K562 (cell line): ENCODE measurements at regions not wholly inside any gene's neighbourhood (a gene's known extent, or its start where the extent isn't known, plus 50 kb on each side); places are given as distances from the start of the nearest gene placed in this dataset.

Experiments
- ATAC-seq: fragments of 200-7000 bp; cut with Tn5 transposase; 3 replicates; pipeline ENCODE4 v1.9.1; 2020; ENCODE audit warnings: moderate library complexity
- BruUV-seq: library from RNA; stranded (reverse); fragments of 400-500 nt; replicated peaks from 2 replicates; lab custom pipeline; 2021; lab: Mats Ljungman, UMichigan
- CTCF ChIA-PET: fragments of 300-600 bp; formaldehyde crosslinking; extraction: SDS; loops from one replicate; lab custom pipeline; 2021; ENCODE audit warnings: low intra/inter-chr PET ratio; lab: Yijun Ruan, JAX
- POLR2A ChIA-PET: fragments of 300-600, 350-650 bp; sonication (Branson Sonifier 250); formaldehyde crosslinking; extraction: SDS; loops from one replicate; lab custom pipeline; 2021; ENCODE audit warnings: antibody characterized with exemption, inconsistent platforms; lab: Yijun Ruan, JAX
- DNase-seq, 4 experiments: peaks; one replicate each; pipeline versions ENCODE4 v3.0.0 to v3.0.0-alpha.2; 2011 to 2018; ENCODE audit warnings: low spot score in 3 of 4, mixed read lengths in 3 of 4; ENCODE audit errors: extremely low read depth in 1 of 4
- FAIRE-seq: peaks from 2 replicates; lab custom pipeline; 2011; peaks lifted over from hg19 to GRCh38; lab: Jason Lieb, UNC
- H2AFZ ChIP-seq: 2 replicates; pipeline ENCODE4 v1.6.0; 2011; ENCODE audit warnings: low read depth, low read length, control low read depth, inconsistent platforms
- H3K27ac ChIP-seq: fragments of 200-600 bp; 3 replicates; pipeline ENCODE4 v1.8.0; 2011; ENCODE audit warnings: low read depth, mild to moderate bottlenecking, control low read depth, inconsistent platforms, low read length, moderate library complexity, mixed read lengths; ENCODE audit errors: extremely low read depth
- H3K27me3 ChIP-seq, 2 experiments: fragments of 300-600 bp in 1 of 2; 2 replicates in 1 of 2; 3 replicates in 1 of 2; pipeline versions ENCODE4 v1.6.0 to v1.8.0; 2011; ENCODE audit warnings: inconsistent platforms in 2 of 2, low read length in 2 of 2, mild to moderate bottlenecking in 1 of 2, mixed read lengths in 1 of 2, moderate library complexity in 1 of 2; ENCODE audit not compliant: control insufficient read depth in 2 of 2, insufficient read depth in 2 of 2
- H3K36me3 ChIP-seq: fragments of 300-600 bp; 3 replicates; pipeline ENCODE4 v1.8.0; 2011; ENCODE audit warnings: mild to moderate bottlenecking, low read length, inconsistent platforms; ENCODE audit not compliant: control insufficient read depth, insufficient read depth
- H3K4me1 ChIP-seq, 2 experiments: fragments of 200-600 bp in 1 of 2; replicated peaks in 1 of 2; 2 replicates in 1 of 2; 3 replicates in 1 of 2; pipeline versions ENCODE4 v1.5.1 to v1.8.0; 2011; ENCODE audit warnings: inconsistent platforms in 2 of 2, low read length in 2 of 2, mild to moderate bottlenecking in 1 of 2, mixed read lengths in 1 of 2, moderate library complexity in 1 of 2; ENCODE audit not compliant: control insufficient read depth in 2 of 2, insufficient read depth in 2 of 2
- H3K4me2 ChIP-seq: 2 replicates; pipeline ENCODE4 v1.6.1; 2011; ENCODE audit warnings: low read length, control low read depth, inconsistent platforms, mixed read lengths; ENCODE audit not compliant: insufficient read depth
- H3K4me3 ChIP-seq: fragments of 200-600 bp; sonication (generic), shearing (Covaris generic); 2 replicates; pipeline ENCODE4 v1.5.1; 2016; ENCODE audit warnings: control low read depth, inconsistent platforms
- H3K79me2 ChIP-seq: fragments of 200-600 bp; 3 replicates; pipeline ENCODE4 v1.8.0; 2011; ENCODE audit warnings: low read length, inconsistent platforms; ENCODE audit not compliant: control insufficient read depth, insufficient read depth
- H3K9ac ChIP-seq, 2 experiments: 2 replicates each; pipeline versions ENCODE4 v1.6.0 to v1.6.1; 2011; ENCODE audit warnings: low read depth in 2 of 2, low read length in 2 of 2, control low read depth in 1 of 2, inconsistent platforms in 1 of 2, mild to moderate bottlenecking in 1 of 2, mixed read lengths in 1 of 2; ENCODE audit not compliant: insufficient read depth in 1 of 2
- H3K9me1 ChIP-seq: one replicate; pipeline ENCODE4 v1.6.0; 2011; ENCODE audit warnings: inconsistent platforms, mild to moderate bottlenecking, low read length, moderate library complexity; ENCODE audit not compliant: control insufficient read depth, insufficient read depth
- H3K9me3 ChIP-seq: replicated peaks from 2 replicates; pipeline ENCODE4 v1.5.1; 2011; ENCODE audit warnings: low read depth, low read length, inconsistent platforms; ENCODE audit not compliant: control insufficient read depth, insufficient read depth
- H4K20me1 ChIP-seq: replicated peaks from 2 replicates; pipeline ENCODE4 v1.6.1; 2011; ENCODE audit warnings: low read length, inconsistent platforms, mixed read lengths; ENCODE audit not compliant: control insufficient read depth, insufficient read depth
- BRF1 ChIP-seq: IDR thresholded peaks from 3 replicates; pipeline ENCODE4 v1.6.1; 2011; ENCODE audit warnings: borderline replicate concordance, mild to moderate bottlenecking; ENCODE audit not compliant: insufficient read length; ENCODE audit errors: extremely low read depth
- CBFB ChIP-seq: sonication (generic); formaldehyde crosslinking; IDR thresholded peaks from 2 replicates; pipeline ENCODE4 v1.4.0; 2020; ENCODE audit warnings: mild to moderate bottlenecking, missing genetic modification reagents
- COPS2 ChIP-seq: fragments of 450-650 bp; conservative IDR thresholded peaks from 2 replicates; pipeline ENCODE4 v1.6.1; 2016; ENCODE audit warnings: mild to moderate bottlenecking, moderate library complexity
- EZH2 ChIP-seq: IDR thresholded peaks from 2 replicates; pipeline ENCODE4 v1.6.1; 2012; ENCODE audit warnings: low read depth, mild to moderate bottlenecking, inconsistent platforms, low read length, borderline replicate concordance
- KAT2B ChIP-seq: IDR thresholded peaks from one replicate; pipeline ENCODE4 v1.6.1; 2012; ENCODE audit warnings: low read depth, mild to moderate bottlenecking, control low read depth, inconsistent platforms, low read length, moderate library complexity
- MTA2 ChIP-seq: fragments of 450-650 bp; IDR thresholded peaks from 2 replicates; pipeline ENCODE4 v1.6.1; 2016; ENCODE audit warnings: low read depth
- NR3C1 ChIP-seq: sonication (generic); formaldehyde crosslinking; IDR thresholded peaks from 2 replicates; pipeline ENCODE4 v1.8.1; 2022; ENCODE audit warnings: missing genetic modification reagents
- PTTG1 ChIP-seq: fragments of 450-650 bp; IDR thresholded peaks from 2 replicates; pipeline ENCODE4 v1.6.1; 2016; ENCODE audit warnings: low read depth, mild to moderate bottlenecking, missing genetic modification characterization, missing compliant biosample characterization
- RAD21 ChIP-seq, 2 experiments: fragments of 250-450 bp in 1 of 2; fragments of 450-650 bp in 1 of 2; sonication (Bioruptor Pico) in 1 of 2; formaldehyde crosslinking in 1 of 2; IDR thresholded peaks in 1 of 2; conservative IDR thresholded peaks in 1 of 2; 2 replicates each; pipeline versions ENCODE4 v1.4.0 to v1.8.0; 2020 to 2022; ENCODE audit warnings: mild to moderate bottlenecking in 2 of 2, moderate library complexity in 1 of 2
- SMAD3 ChIP-seq: fragments of 450-650 bp; formaldehyde crosslinking; conservative IDR thresholded peaks from 2 replicates; pipeline ENCODE4 v1.4.0; 2020; ENCODE audit warnings: mild to moderate bottlenecking
- ZKSCAN1 ChIP-seq: fragments of 150-350 bp; IDR thresholded peaks from 2 replicates; pipeline ENCODE4 v1.6.1; 2016; ENCODE audit warnings: low read depth, low read length
- ZNF134 ChIP-seq: fragments of 250-450 bp; sonication (Bioruptor Pico); conservative IDR thresholded peaks from 2 replicates; pipeline ENCODE4 v1.4.0; 2020
- WGBS: fragments of 100-300 bp; shearing (Covaris generic); methylation state at CpG from one replicate; pipeline ENCODE4 v1.1.6; 2016; ENCODE audit warnings: low coverage, mixed read lengths; ENCODE audit not compliant: insufficient coverage; ENCODE audit errors: missing lambda C conversion rate; 5-methylcytosine and 5-hydroxymethylcytosine counted together
- in situ Hi-C: fragments of 300-500 bp; cut with MboI; formaldehyde crosslinking; loops from 4 replicates; pipeline ENCODE4 v1.15.0; 2018; ENCODE audit warnings: inconsistent platforms, mixed read lengths
- intact Hi-C: fragments of 100-400 bp; cut with micrococcal nuclease; formaldehyde crosslinking; loops from 2 replicates; pipeline ENCODE4 v1.14.2; 2022
- TF ChIP-seq, protein P1 (sequence below): IDR thresholded peaks from 2 replicates; pipeline ENCODE4 v1.6.1; 2014; ENCODE audit warnings: antibody characterized with exemption
- TF ChIP-seq, protein P2 (sequence below): fragments of 450-650 bp; IDR thresholded peaks from 2 replicates; pipeline ENCODE4 v1.6.1; 2016; ENCODE audit warnings: mild to moderate bottlenecking

DNA sequence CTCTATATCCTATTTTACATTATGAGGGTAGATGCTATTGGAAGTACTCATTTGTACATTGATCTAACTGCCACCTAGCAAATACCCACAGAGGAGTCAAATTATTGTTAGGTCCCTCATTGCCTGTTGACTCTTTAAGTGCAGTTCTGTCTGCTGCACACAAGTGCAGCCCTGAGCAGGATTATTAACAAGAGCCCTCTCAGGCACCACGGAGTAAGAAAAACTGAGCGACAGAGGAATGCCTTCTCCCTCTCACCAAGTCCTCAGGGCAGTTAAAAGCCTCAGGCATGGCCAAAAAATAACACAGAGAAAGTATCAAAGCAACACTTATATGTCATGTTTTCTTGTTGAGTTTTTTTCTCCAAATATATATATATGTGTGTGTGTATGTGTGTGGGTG, 340.0 kb upstream of the NRG3 start:
- 4% methylated on average over 2 of the region's 2 CpGs for WGBS
- no peaks in the 10 kb centered on the region for H3K4me1 ChIP-seq
- ChIA-PET POLR2A (no interaction called here), CTCF (no interaction called here)
- ATAC-seq (no peak), DNase-seq (no peak), FAIRE-seq (no peak)
- H3K4me2 ChIP-seq = no peak overlapping the region
- H3K9ac ChIP-seq = no peak overlapping the region
- no peaks in the 10 kb centered on the region for H3K27me3 ChIP-seq
- no peaks in the 10 kb centered on the region for H3K36me3 ChIP-seq
- in situ Hi-C loops (no loop called here), intact Hi-C loops (no loop called here)
- no peaks in the 10 kb centered on the region for H4K20me1 ChIP-seq
- H3K4me3 ChIP-seq = no peak overlapping the region
- H3K27ac ChIP-seq = no peak overlapping the region
- H3K9me1 ChIP-seq = no peaks in the 10 kb centered on the region
- no peaks in the 10 kb centered on the region for H3K9me3 ChIP-seq
- H3K79me2 ChIP-seq = no peaks in the 10 kb centered on the region
- no peak overlapping the region for H2AFZ ChIP-seq
- TF ChIP-seq, protein P1, sequence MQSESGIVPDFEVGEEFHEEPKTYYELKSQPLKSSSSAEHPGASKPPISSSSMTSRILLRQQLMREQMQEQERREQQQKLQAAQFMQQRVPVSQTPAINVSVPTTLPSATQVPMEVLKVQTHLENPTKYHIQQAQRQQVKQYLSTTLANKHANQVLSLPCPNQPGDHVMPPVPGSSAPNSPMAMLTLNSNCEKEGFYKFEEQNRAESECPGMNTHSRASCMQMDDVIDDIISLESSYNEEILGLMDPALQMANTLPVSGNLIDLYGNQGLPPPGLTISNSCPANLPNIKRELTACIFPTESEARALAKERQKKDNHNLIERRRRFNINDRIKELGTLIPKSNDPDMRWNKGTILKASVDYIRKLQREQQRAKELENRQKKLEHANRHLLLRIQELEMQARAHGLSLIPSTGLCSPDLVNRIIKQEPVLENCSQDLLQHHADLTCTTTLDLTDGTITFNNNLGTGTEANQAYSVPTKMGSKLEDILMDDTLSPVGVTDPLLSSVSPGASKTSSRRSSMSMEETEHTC = no peak
- TF ChIP-seq MTA2 (no peak), ZNF134 (CRISPR knock-in tag) (no peak), PTTG1 (no peak), RAD21 (CRISPR knock-in tag; conservative IDR thresholded peaks at IDR 0.05 in 1 of 2, IDR thresholded peaks at IDR 0.05 in 1 of 2) (no peak), CBFB (CRISPR knock-in tag) (no peak), NR3C1 (CRISPR knock-in tag) (no peak), BRF1 (no peak), COPS2 (no peak), KAT2B (no peak), EZH2 (no peak), ZKSCAN1 (no peak), SMAD3 (CRISPR knock-in tag) (no peak)
- TF ChIP-seq, protein P2, sequence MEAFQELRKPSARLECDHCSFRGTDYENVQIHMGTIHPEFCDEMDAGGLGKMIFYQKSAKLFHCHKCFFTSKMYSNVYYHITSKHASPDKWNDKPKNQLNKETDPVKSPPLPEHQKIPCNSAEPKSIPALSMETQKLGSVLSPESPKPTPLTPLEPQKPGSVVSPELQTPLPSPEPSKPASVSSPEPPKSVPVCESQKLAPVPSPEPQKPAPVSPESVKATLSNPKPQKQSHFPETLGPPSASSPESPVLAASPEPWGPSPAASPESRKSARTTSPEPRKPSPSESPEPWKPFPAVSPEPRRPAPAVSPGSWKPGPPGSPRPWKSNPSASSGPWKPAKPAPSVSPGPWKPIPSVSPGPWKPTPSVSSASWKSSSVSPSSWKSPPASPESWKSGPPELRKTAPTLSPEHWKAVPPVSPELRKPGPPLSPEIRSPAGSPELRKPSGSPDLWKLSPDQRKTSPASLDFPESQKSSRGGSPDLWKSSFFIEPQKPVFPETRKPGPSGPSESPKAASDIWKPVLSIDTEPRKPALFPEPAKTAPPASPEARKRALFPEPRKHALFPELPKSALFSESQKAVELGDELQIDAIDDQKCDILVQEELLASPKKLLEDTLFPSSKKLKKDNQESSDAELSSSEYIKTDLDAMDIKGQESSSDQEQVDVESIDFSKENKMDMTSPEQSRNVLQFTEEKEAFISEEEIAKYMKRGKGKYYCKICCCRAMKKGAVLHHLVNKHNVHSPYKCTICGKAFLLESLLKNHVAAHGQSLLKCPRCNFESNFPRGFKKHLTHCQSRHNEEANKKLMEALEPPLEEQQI = no peak
- BruUV-seq = no TSS peak
